ENCODE measurements at regions not wholly inside any gene's neighbourhood (a gene's known extent, or its start where the extent isn't known, plus 50 kb on each side); places are given as distances from the start of the nearest gene placed in this dataset.
"Not testable (repeated sequence)": the region's sequence is repeated elsewhere in the genome, so short reads cannot be mapped to it uniquely, and the experiment has no call there.

DNA sequence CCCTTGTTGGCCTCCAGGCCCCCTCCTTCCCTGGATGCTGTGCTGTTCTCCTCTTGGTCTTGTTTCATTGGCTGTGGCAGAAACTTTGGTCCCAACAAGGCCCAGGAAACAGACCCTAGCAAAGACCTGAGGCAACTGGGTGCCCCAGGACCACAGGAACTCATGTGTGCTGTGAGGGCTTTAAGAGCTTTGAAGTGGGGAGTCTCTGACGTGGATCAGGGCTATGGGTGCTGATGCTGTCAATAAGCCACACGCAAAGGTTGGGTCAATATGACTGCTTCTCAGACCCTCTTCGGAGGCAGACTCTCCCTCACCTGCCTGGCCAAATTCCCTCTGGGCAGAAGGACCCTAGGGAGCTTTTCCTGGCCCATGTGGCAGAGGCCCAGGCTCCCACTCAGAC lies 91.5 kb upstream of the MLN start:
- DNase-seq (ENCODE audit: low spot score) = no peak

DNA sequence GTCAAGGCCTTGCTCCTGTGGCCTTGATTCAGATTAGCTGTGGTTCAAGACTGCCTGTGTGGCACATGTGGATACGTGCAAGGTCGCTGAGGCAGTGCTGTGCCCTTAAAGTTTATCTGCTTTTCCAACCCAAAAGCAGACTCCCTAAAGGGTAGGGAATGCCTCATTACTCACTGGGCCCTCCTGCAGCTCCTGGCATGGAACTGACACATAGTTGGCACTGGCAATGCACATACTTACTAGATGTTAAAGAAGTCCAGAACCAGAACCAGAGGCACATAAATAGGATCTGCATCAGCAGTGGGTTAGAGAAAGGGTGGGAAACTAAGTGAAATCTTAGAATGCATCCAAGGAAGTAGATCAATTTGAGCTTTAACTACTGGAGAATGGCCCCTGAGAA lies 90.6 kb upstream of the MLN start:
- DNase-seq (ENCODE audit: low spot score) = no peak

DNA sequence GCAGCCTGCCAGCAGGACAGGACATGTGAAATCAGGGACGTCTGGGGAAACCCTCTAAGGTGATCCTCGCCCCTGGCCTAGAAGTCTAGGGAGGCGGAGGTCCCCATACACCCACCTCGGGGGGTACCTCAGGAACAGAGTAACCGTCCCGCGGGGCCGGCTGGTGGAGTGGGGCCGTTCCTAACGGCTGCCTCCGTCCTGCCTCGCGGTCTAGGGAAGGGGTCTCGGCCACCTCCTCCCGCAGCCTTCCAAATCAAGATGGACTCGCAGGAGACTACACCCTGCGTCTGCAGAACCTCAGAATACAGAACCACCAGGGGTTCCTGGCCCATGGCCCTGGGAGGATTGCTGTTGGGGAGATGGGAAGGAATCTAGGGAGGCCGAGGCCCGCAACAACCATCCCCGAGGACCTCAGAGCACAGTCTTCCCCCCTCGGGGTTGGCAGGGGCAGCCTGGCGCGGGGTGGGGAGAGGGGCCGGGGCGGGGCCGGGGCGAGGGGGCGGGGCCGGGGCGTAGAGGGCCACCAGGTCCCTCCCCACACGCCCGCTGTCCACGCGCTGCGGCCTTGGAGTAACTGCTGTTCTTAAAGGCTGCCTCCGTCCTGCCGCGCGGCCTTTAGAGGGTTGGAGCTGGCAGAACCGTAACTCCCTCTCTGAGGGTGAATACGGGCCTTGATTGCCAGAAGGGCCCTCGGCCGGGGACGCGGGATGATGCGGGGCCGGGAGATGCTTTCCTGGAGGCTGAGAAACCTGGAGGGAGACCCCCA lies 89.0 kb upstream of the MLN start:
- DNase-seq (ENCODE audit: low spot score) = no peak

DNA sequence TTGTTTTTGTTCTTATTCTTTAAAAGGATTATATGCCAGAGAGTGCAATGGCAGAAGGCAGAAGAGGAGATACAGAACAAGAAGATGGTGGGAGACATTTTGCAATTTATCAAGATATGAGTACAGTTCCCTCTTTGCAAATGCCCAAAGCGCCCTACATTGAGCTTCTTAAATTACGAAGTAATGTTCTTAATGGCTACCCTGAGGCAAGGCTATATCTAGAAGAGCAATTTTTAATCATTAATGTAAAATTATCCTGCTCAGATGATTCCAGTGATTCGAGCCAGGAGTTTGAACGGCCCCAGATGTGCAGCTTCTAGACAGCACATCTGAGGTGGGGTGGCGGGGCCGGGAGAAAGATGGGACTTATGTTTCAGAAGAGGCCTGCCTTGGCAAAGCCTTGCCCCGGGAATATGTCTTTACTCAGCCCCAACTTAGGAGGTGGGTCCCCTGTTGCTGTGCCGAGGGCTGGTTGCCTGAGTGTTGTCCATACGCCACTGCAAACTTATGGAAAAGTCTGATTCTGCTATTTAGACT lies 84.9 kb upstream of the MLN start:
- DNase-seq (ENCODE audit: low spot score) = no peak

DNA sequence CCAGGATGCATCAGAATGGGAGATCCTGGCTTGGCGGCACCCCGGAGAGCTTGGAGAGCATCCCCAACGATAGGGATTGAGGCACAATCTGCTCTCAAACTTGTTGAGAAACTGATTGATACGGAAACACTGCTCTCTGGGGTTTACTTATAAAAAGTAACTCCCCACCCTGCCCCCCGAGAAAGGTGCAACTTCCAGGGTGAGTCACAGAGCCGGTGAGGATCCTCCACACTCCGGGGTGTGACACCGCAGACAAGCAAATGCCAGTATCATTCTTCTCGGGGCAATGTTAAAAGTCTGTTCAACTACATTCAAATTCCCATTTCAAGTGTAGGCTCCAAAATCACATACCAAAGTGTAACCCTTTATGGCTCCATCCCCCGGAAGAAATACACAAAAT lies 84.4 kb upstream of the MLN start:
- DNase-seq (ENCODE audit: low spot score) = peak; percentile 21

DNA sequence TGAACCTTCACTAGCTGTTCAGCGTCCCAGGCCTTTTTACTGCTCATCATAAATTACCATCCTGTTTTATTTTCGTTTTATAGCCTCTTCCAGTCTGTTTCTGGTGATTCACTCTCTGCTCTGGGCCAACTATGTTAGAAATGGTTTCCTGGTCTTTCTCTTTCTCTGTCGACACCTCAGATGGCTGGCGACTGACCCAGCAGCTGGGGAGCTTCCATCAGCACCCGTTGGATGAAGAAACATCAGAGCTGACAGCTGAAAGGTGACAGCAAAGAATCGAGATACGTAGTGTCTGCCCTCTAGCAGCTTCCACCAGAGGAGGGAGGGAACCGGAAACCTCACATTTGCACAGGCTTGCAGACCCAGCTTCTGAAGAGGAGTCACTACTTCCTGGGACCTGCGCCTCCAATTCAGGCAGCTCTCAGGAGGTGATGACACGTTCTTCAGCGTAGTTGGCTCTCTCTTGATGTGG lies 82.9 kb upstream of the MLN start:
- DNase-seq (ENCODE audit: low spot score) = peak; percentile 34

DNA sequence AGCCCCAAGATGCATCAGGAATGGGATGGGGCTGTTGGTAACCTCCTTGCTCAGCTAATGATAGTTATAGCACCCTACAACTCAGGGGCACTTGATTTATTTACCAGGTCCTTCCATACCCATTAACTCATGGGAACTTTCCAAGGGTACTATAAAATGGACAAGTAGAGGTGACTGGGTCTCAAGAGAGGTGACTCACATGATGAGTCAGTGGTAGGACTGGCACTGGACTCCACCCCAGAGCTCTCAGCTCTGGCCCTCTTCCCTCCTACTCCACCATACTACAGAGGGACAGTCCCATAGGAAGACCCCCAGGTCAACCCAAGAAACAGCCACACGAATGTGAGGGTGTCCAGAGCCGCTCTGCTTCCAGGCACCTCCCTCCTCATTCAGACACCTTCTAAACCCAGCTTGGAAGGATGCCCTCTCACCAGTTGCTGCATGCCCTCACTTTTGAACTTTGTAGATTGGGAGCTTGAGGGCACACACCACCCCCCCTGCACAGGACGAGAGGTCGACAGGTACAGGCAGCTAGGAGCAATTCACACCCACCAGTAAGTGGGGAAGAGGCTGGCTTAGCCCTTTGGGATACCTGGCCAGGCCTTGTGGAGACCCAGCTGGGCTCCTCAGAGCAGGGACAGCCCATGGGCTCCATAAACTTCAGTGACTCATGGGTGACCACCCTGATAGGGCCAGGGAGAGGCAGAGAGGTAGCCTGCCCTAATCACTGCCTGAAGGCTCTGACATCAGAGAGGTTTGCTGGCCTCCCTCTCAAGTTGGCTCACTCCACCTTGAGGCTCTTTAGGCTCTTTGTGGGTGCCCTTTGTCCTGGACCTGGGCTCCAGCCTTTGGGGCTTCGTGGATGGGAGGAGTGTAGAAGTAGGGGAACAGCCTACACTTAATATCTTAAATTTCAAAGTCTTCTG lies 81.6 kb upstream of the MLN start:
- DNase-seq (ENCODE audit: low spot score) = no peak

DNA sequence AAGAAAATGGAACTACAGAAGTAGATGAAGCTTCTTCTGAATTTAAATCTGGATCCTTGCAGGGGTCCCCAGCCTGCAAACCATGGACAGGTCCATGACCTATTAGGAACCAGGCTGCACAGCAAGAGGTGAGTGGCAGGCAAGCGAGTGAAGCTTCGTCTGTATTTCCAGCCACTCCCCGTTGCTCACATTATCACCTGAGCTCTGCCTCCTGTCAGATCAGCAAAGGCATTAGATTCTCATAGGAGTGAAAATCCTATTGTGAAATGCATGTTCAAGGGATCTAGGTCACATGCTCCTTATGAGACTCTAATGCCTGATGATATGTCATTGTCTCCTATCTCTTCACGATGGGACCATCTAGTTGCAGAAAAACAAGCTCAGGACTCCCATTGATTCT lies 79.8 kb upstream of the MLN start:
- not testable (repeated sequence) for DNase-seq (ENCODE audit: low spot score)

DNA sequence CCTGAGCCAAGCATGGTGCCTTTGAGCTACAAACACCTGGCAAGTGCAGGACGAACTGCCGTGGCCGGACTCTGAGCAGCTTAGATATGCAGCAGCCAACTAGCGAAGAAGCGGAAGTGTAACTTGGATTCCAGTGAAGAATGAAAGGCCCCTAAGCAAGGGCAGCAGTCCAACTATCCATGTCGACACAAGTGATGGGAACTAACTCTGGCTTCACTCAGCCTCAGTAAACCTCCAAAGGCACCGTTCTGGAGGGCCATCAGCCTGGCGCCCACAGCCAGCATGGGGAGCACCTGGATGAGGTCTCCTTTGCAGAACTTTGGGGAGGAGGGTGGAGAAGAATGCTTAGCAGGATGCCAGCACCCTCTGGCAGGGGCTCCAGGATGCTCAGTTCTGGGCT lies 78.4 kb upstream of the MLN start:
- no peak for DNase-seq (ENCODE audit: low spot score)

DNA sequence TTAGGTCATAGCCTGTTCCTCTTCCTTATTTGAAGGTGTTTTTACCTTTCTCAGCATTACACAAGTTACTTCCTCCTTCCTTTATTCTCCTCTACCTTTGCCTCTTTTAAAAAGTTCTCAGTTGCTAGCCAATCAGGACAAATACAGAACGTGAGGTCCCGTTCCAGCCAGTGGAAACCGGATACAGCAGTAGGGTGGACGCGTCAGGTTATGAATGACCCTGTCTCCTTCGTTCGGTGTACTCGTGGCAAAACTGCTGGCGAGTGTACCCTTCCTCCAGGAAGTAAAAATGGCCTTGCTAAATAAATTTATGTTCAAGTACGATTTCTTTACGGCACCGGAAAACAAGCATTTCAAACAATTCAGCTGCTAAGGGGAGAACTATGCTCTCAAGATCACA lies 77.0 kb upstream of the MLN start:
- DNase-seq (ENCODE audit: low spot score) = no peak

DNA sequence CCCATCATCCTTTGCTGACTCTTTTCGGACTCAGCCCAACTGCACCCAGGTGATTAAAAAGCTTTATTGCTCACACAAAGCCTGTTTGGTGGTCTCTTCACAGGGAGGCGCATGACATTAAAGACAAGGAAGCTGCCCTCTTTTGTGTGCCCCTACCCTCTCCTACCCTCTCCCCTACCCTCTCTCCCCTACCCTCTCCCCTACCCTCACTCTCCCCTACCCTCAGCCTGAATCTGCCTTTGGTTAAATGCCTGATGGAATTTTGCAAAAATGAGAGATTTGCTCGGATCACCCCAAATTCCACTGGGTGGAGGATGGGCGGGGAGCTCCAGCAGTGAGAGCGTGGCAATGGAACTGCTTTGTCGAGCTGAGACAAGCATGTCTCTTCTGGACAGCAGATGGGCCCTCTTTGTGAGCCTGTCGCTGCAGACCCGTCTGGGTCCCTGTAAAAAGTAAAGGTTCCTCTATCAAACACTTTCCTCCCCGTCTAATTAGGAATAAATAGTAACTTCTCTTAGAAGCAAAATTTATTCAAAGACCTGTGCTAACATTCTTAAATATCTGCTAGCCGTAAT lies 76.4 kb upstream of the MLN start:
- no peak for DNase-seq (ENCODE audit: low spot score)

DNA sequence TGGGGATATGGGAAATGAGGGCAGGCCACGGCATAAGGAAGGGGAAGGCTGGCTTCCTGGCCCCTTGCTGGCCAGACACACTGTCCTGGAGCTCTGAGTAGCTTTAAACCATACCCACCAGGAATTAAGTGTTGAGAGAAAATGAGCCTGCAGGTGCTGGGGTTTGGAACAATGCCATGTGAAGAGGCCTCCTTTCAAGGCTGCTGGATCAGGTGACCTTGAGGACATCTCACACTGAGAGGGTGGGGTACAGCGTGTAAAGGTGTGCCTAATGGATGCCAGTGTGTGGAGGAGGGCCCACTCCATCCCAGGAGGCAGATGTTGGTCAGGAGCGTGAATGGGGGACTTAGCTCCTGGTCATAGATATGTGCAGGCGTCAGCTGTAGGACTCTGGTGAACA lies 74.8 kb upstream of the MLN start:
- DNase-seq (ENCODE audit: low spot score) = no peak

DNA sequence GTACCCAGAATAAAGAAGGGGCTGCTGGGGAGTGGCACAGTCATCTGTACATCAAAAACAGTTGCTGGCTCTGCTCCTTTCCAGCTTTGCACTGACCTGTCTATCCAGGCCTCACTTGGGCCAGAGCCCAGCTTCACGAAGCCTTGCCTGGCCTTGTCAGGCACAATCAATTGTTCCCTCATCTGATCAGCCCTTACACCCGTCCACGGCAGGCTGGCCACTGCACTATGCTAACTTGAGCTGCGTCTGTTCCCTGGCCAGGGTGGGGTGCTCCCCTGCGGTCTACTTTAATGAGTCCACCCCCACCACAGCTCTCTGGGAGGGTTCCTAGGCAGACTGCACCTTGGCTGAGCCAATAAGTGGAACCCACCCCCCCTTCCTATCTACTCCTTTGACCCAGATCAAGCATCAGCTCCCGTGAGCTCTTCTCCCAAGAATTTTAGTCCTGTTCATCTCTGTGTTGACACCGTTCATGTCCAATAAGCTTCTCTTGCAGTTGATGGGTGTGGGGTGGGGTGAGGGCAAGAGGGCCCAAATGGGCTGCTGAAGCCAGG lies 74.3 kb upstream of the MLN start:
- no peak for DNase-seq (ENCODE audit: low spot score)

DNA sequence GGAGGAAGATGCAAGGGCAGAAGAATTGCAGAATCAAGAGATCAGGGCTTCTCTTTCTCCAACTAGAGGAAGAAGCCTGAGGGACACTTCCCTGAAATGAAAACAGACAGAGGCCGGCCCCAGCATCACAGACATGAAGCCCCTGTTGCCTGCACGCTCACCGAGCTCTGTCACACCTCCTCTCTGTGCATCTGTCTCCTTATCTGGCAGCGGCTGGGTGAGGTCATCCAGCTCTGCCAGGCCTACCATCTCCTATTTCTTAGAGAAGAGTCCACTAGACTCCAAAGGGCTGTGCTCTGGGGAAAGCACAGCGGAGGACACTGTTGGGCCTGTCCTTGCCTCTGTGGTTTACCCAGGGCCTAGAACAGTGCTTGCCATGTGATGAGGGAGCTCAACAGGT lies 71.9 kb upstream of the MLN start:
- DNase-seq (ENCODE audit: low spot score) = no peak

DNA sequence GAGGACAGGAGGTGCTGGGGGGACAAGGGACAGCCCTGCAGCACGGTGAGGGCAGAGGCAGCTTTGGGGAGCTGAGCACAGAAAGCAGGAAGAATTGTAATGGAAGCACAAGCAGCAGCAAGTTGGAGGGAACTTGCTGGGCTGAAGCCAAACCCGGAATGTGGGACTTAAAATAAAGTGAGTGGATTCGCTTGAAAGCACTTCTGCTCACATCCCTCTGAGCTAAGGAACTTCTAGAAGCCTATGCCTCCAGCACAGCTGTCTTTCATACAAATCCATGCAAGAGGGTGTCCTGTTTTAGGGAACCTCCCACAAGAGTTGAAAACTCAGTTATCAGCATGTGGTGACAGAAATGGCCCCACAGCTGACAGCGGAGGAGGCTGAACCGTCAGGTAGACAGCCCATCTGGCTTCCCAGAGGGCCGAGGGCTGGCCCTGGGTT lies 71.4 kb upstream of the MLN start:
- no peak for DNase-seq (ENCODE audit: low spot score)

DNA sequence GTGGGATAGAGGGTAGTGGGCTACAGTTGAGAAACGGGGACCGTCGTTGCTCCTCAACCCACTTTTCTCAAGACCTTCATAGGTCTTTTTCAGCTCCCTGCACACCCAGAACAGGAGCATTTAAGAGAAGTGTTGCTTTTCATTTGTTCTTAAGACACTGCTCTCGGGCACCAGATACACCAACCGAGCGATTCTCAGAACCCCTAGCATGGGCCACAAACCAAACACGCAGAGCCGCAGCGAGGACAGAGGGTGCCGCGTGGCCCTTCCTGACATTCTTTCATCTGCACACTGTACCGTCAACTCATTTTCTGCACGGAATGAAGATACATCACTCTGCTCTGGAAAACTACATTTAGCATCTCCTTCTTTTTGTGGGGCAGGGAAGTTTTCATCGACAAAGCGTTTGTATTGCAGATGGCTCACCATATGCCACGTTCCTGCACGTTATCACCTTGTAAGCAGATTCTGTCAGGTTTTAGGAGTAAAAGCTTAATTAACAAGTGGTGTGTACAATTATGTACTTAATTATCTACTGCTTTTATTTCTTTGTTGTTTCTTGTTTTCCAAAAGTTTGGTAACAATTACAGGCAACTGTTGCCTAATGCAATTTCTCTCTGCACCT lies 70.4 kb upstream of the MLN start:
- DNase-seq (ENCODE audit: low spot score) = no peak

DNA sequence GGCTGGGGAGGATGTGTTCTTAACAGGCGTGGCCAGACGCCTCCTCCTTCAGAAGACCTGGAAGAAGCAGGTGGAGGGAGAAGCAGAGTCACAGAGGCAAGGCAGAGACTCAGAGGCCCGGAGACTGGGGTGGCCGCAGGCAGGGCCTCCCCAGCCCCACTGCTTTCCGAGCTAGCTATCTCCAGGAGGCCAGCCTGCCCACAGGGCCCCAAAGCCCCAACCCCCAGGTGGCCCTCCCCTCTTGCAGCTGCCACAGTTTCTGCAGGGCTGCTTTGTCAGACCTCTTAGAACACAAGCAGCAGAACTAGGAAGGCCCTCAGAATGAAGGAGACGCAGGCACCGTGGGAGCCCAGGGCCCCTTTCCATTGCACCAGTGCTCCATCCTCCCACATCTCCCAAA lies 69.0 kb upstream of the MLN start:
- no peak for DNase-seq (ENCODE audit: low spot score)

DNA sequence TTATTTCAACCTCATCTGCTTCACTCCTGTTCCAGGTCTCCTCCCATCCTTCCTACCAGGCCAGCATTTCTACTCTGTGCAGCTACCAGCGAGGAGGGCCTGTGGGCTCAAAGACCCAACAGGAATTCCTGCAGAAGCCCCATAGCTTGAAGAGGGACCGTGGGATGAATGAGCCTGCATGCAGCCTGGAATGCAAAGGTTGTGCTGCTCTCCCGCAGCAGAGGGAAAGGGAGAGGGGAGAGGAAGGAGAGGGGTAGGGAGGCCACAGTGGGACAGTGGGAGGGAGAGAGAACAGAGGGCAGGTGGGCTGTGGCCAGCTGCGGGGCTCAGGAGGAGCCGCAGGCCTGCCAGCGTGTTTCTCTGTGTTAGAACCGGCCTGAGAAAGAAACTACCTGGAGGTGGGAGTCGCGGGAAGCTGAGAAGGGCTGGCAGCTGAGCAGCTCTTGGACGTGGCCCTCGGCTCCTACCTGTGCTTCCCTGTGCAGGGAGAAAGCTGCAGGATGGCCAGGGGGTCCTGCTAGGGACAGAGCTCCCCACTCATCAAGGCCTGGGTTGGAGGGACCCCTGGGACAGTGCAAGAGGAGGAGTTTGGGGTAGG lies 66.1 kb upstream of the MLN start:
- DNase-seq (ENCODE audit: low spot score) = no peak

DNA sequence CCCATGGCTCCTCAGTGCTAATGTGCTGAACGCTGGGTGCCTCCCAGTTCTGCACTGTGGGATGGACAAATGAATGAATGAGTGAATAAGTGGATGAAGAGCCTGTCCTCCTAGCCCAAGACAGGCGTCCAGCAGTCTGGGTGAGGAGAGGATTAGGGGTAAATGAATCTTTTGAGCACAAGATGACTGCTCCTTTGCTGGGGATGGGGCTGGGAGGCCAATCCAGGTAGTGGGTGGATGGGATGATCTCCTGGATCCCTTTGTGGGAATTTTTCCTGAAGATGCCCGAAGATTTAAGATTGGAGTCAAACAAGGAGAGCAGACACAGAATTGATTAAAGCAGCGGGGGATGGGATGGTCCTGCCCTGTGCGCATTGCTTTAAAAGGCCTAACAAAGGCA lies 65.3 kb upstream of the MLN start:
- no peak for DNase-seq (ENCODE audit: low spot score)

DNA sequence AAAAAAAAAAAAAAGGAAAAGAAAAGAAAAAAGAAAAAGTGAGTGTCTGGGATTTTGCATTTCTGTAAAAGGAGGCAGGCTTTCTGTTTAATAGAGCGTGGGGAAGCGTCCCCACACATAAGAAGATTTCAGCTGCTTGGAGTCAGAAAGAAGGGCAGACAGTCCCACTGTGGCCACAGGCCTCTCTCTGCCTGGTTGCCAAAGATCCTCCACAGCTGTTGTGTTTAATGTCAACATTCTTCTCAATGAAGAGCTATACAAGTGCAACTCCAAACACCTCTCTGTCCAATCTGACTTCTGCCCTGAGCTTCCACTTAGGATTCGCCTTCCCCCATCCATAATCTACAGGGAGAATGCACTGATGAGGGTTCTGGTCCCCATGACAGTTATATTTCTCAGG lies 64.3 kb upstream of the MLN start:
- DNase-seq (ENCODE audit: low spot score) = no peak

DNA sequence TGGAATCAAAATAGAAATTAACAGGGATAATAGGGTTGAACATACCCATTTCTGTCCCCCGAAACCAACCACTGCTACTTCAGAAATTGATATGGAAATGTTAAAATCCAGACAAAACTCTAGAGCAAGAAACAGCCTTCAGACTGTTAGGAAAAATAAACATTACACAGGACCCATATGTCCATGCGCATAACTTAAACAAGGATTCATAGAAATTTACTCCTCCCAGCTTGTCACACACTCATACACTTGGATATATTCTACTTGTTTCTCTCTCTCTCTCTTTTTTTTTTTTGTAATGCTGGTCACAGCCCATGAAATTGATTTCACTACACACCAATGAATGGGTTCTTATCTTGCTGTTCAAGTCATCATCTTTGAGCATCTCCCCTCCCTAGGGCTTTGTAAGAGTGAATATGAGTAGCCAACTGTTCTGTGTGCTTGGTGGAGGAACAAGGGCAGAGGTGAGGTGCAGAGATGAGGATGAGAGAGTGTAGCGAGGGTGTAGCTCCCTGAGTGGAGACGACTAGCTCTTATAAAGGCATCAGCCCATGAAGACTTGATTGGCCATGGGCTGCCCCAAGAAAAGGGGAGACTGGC lies 61.8 kb upstream of the MLN start:
- DNase-seq (ENCODE audit: low spot score) = no peak

Data from CD4-positive, alpha-beta T cell treated with Interleukin-2 at 100 ng/mL for 4 hours (primary cell).